ENCODE measurements at regions not wholly inside any gene's neighbourhood (a gene's known extent, or its start where the extent isn't known, plus 50 kb on each side); places are given as distances from the start of the nearest gene placed in this dataset.

DNA sequence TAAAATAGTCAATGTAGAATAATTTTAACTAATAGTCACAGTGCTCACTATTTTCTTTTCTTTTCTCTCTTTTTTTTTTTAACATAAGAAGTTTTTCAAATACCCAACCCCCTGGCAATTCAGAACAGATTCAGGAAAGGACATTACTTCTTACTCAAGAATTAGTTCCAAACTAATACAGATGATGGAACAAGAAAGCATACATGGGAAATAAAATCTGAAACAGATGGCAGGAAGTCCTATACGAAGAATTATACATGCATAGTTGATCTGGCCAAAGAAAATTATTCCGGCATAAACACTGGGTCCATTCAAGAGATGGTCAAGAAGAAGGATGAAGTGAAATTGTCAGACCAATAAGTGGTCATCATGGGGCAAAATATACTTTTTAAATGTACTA is 614.4 kb upstream of the INTU start:
- TF ChIP-seq, protein P1, sequence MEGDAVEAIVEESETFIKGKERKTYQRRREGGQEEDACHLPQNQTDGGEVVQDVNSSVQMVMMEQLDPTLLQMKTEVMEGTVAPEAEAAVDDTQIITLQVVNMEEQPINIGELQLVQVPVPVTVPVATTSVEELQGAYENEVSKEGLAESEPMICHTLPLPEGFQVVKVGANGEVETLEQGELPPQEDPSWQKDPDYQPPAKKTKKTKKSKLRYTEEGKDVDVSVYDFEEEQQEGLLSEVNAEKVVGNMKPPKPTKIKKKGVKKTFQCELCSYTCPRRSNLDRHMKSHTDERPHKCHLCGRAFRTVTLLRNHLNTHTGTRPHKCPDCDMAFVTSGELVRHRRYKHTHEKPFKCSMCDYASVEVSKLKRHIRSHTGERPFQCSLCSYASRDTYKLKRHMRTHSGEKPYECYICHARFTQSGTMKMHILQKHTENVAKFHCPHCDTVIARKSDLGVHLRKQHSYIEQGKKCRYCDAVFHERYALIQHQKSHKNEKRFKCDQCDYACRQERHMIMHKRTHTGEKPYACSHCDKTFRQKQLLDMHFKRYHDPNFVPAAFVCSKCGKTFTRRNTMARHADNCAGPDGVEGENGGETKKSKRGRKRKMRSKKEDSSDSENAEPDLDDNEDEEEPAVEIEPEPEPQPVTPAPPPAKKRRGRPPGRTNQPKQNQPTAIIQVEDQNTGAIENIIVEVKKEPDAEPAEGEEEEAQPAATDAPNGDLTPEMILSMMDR (IDR thresholded peaks at IDR 0.05), result no peak
- TF ChIP-seq POLR2A (IDR thresholded peaks at IDR 0.05), result no peak

Data from Peyer's patch (tissue), 4 donors.